NCI-H1694 treated with DMSO at 0.1 percent for 48 hours (cell line): ENCODE measurements at regions not wholly inside any gene's neighbourhood (a gene's known extent, or its start where the extent isn't known, plus 50 kb on each side); places are given as distances from the start of the nearest gene placed in this dataset.

ENCODE experiments used
- DNase-seq: peaks from one replicate; lab custom pipeline; 2025; lab: John Stamatoyannopoulos, UW

DNA sequence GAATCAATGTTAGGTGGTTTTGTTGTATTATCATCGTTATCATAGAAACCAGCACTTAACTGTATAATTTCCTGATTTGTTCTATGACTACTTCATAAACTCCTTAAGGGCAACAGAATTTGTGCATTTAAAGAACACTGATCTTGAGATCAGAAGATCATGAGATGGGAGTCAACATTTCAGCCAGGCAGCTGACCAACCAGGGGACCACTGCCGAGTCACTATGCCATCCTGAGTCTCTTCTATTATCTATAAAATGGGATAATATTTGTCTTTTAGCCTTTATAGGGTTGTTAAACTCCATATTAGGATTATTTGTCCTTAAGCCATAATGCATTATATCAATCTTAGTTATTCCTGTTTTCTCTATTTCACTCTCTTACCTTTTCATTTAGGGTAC is 261.7 kb downstream of the GPAM start:
- DNase-seq, result no peak

DNA sequence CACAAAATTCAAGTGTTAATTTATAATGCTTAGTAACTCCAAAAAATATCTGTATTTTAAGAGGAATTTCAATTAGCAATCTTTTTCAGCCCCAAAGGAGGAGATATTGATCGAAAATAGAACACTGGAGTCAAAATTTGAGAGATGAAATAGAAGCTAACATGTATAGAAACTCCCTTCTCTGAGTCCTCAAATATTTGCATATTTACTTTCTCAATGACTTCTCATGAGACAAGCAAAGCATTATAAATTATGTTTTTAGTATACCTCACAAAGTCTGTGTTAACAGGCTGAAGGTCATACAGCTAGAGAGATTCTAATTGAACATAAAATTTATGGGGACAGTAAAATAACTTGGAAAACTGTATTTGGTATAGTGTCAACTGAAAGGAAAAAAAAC is 260.5 kb downstream of the GPAM start:
- no peak for DNase-seq

DNA sequence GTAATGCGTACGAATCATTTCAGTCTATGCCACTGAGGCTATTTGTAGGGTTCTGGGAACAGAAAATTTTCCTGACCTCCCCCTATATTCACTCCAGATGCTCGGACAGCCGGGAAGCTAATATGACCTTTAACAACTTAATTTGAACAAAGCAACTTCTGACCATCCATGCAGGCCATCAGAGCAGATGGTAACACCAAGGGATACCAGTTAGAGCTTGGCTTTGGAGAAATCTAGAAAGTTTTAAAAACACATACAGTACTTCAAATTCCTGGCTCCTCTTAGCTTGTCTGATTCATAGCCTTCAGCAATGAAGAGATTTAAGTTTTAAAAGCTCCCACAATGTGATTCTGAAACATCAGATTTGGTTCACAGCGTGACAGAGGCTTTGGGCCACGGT is 257.3 kb downstream of the GPAM start:
- no peak for DNase-seq

DNA sequence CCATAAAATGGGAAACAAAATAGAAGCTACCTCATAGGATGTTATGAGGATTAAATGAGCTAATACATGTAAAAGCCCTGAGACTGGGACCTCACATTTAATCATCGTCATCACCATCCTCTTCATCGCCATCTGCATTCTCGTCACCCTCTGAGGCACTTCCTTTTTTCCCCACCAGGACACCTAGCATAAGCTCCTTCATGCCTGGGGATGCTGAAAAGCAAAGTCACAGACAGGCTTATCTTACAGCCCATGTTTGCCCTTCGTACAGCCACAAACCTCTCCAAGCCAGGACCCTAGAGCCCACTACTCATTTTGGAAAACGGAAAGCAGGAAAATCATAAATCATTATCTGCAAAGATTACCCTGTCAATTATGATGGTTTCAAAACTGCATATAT is 249.6 kb downstream of the GPAM start:
- no peak for DNase-seq

GRCh38 chr10:111934931-111935330 is 248.6 kb downstream of the GPAM start:
- DNase-seq, result no peak

DNA sequence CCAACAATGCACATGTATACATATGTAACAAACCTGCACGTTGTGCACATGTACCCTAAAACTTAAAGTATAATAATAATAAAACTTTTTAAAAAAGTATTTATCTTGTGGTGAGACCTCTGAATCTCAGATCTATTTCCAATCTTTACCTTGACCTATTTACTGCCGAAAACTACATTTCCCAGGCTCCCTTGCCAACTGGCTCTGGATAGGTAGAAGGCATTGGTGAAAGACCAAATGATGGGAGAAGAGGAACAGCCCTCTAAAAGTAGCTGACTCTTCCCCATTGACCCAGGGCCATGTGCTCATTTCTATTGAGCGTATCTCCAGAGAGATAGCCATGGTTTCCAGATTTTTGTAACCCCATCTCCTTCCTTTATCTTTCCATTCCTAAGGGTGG is 247.4 kb downstream of the GPAM start:
- DNase-seq, result no peak

DNA sequence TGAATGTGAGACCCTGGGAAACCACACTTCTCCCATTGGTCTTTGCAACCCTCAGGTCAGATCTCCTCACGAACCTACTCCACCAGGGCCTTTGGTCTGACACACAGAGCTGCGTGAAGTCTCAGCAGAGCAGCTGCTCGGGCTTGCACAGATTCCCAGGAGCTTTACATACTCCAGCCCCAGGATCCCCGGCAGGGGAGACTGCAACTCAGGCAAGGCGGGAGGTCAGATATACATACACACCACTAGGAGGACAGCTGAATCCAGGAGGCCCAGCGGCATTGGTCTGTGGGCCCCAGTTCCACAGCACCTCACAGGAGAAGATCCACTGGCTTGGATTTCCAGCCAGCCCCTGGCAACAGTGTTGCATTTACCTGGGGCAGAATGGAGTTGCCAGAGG is 239.2 kb downstream of the GPAM start:
- no peak for DNase-seq

GRCh38 chr10:111953949-111954348 is 229.6 kb downstream of the GPAM start:
- no peak for DNase-seq

DNA sequence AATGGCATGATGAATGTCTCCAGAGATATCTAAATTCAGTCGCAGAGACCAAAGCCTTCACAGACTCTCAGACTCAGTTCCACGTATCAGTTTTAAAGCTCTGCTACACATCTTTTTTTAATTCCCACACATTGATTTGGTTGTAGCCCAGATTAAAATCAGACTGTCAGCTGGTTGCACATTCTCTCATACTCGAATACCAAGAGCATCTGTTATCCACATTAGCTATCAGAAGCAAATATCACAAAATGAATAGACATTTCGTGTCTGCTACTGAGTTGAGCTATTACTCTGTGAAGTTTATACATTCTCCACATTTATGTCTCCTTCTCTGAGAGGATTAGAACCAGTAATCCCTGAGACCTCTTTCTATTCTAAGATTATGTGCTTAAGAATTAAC is 229.2 kb downstream of the GPAM start:
- DNase-seq, result no peak

- DNase-seq, result no peak
These were observed 226.7 kb downstream of the GPAM start for GRCh38 chr10:111956841-111957240.

- no peak for DNase-seq
These were observed 220.6 kb downstream of the GPAM start for GRCh38 chr10:111962951-111963350.

DNA sequence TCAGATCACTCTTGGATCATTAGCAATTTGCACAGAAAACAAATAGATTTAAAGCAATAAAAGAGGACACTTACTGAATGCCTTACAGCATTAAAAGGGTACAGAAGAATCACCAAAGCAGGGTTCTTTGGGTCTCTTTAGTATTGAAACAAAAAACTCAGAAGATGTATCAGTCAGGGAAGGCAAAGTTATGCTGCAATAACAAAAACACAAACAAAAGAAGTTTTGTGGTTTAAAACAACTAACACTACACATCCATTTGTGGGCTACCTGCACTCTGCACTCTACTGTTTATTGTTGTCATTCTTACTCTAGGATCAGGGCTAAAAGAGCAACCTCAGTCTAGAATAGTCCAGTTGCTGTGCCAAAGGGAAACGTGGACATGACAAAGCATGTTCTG is 216.4 kb downstream of the GPAM start:
- DNase-seq, result no peak

DNA sequence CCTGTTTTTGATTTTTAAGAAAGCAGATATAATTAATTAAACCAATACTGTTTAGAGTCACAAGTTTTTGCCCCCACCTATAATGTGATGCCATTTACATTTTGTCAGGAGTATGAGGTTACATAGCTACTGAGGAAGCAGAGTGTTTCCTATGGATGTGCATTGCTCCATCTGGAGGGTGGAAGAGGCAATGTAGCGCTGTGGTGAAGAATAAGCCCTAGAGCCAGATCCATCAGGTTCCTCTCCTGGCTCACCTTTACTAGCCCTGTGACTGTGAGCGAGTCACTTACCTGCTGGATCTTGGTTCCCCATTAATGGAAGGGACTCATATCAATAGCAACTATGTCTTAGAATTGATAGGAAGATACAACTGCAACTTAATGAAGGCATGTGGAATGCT is 216.0 kb downstream of the GPAM start:
- no peak for DNase-seq

- no peak for DNase-seq
These were observed 214.9 kb downstream of the GPAM start for GRCh38 chr10:111968647-111969046.

GRCh38 chr10:111970111-111970510 is 213.5 kb downstream of the GPAM start:
- DNase-seq, result no peak

DNA sequence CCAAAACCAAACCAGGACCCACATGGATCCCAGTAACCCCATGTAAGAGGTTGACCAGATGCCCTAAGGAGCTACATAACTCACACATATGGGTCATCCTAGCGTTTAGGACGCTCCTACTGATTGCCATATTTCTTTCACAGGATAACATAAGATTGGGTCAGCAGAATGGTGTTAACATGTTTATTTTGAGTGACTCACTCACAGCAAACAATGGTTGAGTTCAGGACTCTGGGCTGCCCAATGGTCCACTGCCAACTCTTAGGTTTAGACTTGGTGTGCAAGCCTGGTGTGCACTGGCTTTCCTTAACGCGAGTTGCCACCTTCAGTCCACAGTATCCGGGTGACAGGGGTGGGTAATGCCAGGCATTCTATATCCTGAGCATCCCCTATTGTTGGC is 211.5 kb downstream of the GPAM start:
- DNase-seq, result no peak

- no peak for DNase-seq
These were observed 210.3 kb downstream of the GPAM start for GRCh38 chr10:111973306-111973705.

- DNase-seq, result no peak
These were observed 209.7 kb downstream of the GPAM start for GRCh38 chr10:111973826-111974225.

- no peak for DNase-seq
These were observed 209.2 kb downstream of the GPAM start for GRCh38 chr10:111974325-111974724.

GRCh38 chr10:111976557-111976956 is 207.0 kb downstream of the GPAM start:
- DNase-seq, result no peak

- DNase-seq, result no peak
These were observed 199.5 kb downstream of the GPAM start for GRCh38 chr10:111984057-111984456.

DNA sequence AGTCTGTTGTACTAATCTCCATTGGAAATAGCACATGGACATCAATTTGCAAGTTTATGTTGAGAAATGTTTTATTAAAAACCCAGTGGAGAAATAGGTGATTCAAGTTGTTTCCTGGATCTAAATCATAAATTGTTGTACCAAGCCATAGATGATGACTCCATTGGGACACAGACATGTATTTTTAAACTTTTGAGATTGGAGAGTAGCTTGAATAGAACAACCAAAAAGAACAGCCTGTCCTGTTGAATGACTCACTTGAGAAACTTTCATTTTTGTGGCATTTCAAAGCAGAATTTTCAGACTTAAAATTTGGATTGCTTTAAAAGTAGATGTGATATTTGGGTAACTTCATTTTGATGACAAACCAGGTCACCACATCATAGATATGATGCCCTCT is 197.5 kb downstream of the GPAM start:
- no peak for DNase-seq

GRCh38 chr10:111988646-111989045 is 194.9 kb downstream of the GPAM start:
- DNase-seq, result no peak

DNA sequence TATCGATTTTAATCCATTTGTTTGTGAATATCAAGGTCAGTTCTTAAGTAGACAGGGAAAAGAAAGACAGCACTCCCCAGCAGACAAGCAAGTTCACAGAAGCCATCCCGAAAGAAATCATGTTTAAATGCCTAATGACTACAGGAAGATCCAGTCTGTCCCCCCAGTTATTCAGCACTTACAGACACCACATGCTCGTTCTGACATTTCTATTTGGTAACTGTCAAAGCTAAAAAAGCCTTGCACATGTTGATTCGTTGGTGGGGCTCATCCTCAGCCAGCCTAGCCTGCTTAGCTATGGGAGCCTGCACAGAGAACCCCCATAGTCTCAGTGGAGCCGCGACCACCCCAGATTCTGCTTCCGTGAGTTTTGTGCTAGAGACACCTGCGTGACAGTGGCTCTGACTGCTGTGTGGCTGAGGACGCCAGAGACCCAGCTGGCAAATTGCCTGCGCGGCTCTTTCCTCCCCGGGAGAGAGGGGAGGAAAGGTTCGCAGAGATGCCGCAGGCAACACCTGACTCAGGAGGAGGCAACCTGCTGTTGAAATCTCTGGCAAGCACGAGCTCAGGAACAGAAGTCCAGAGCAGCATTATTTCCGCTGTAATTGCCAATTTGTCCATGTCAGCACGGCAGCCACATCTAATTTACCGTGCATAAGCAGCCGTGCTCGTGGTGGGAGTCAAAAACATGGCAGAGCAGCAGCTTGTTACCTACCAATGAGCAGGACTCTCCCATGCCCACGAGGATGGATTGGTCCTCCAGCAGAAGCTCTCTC is 194.2 kb downstream of the GPAM start:
- no peak for DNase-seq
